ENCODE measurements at regions not wholly inside any gene's neighbourhood (a gene's known extent, or its start where the extent isn't known, plus 50 kb on each side); places are given as distances from the start of the nearest gene placed in this dataset.

GRCh38 chr20:57097245-57097915 lies 169.1 kb downstream of the BMP7 start:
- peaks cover 47% of the 10 kb centered on the region for H3K27me3 ChIP-seq (ENCODE audit: control insufficient read depth, low read length)
- no peaks in the 10 kb centered on the region for H3F3A ChIP-seq (ENCODE audit: control insufficient read depth, insufficient read depth)
- no peak overlapping the region for H3K4me3 ChIP-seq (ENCODE audit: low read length)
- no peaks in the 10 kb centered on the region for H3K79me2 ChIP-seq (ENCODE audit: control insufficient read depth, low read length)
- no peaks in the 10 kb centered on the region for H3K9me2 ChIP-seq (replicated peaks; ENCODE audit: control insufficient read depth, low read length)
- no peaks in the 10 kb centered on the region for H3K9me3 ChIP-seq (ENCODE audit: control insufficient read depth, insufficient read depth, low read length)
- peaks cover 2% of the 10 kb centered on the region for H3K4me1 ChIP-seq (ENCODE audit: control insufficient read depth, low read length)
- H4K20me1 ChIP-seq (ENCODE audit: control insufficient read depth, insufficient read depth, low read depth, low read length) = no peaks in the 10 kb centered on the region
- TF ChIP-seq EZH2phosphoT487 (IDR thresholded peaks at IDR 0.05; ENCODE audit: borderline replicate concordance, low read length) (no peak), CTCF (IDR thresholded peaks at IDR 0.05; ENCODE audit: low read depth, low read length, poor library complexity, severe bottlenecking) (no peak)
- H3K27ac ChIP-seq (ENCODE audit: low read depth, low read length) = no peak overlapping the region
- H3K36me3 ChIP-seq (ENCODE audit: control insufficient read depth, low read length) = no peaks in the 10 kb centered on the region
- no peak overlapping the region for H3K4me2 ChIP-seq (ENCODE audit: low read length)

- H3K36me3 ChIP-seq (ENCODE audit: control insufficient read depth, low read length) = no peaks in the 10 kb centered on the region
- peaks cover 56% of the 10 kb centered on the region for H3K27me3 ChIP-seq (ENCODE audit: control insufficient read depth, low read length)
- no peaks in the 10 kb centered on the region for H4K20me1 ChIP-seq (ENCODE audit: control insufficient read depth, insufficient read depth, low read depth, low read length)
- no peaks in the 10 kb centered on the region for H3K9me3 ChIP-seq (ENCODE audit: control insufficient read depth, insufficient read depth, low read length)
- H3K4me3 ChIP-seq (ENCODE audit: low read length) = no peak overlapping the region
- TF ChIP-seq EZH2phosphoT487 (IDR thresholded peaks at IDR 0.05; ENCODE audit: borderline replicate concordance, low read length) = no peak
- TF ChIP-seq CTCF (IDR thresholded peaks at IDR 0.05; ENCODE audit: low read depth, low read length, poor library complexity, severe bottlenecking) = no peak
- H3K4me2 ChIP-seq (ENCODE audit: low read length) = no peak overlapping the region
- H3F3A ChIP-seq (ENCODE audit: control insufficient read depth, insufficient read depth) = no peaks in the 10 kb centered on the region
- peaks cover 6% of the 10 kb centered on the region for H3K4me1 ChIP-seq (ENCODE audit: control insufficient read depth, low read length)
- no peaks in the 10 kb centered on the region for H3K79me2 ChIP-seq (ENCODE audit: control insufficient read depth, low read length)
- H3K9me2 ChIP-seq (replicated peaks; ENCODE audit: control insufficient read depth, low read length) = no peaks in the 10 kb centered on the region
- no peak overlapping the region for H3K27ac ChIP-seq (ENCODE audit: low read depth, low read length)
Observed at GRCh38 chr20:57102160-57102559, 164.3 kb downstream of the BMP7 start.

GRCh38 chr20:57102566-57102965 lies 163.9 kb downstream of the BMP7 start:
- Histone ChIP-seq H3K27ac (ENCODE audit: low read depth, low read length) (no peak overlapping the region), H4K20me1 (ENCODE audit: control insufficient read depth, insufficient read depth, low read depth, low read length) (no peaks in the 10 kb centered on the region), H3K4me3 (ENCODE audit: low read length) (no peak overlapping the region), H3F3A (ENCODE audit: control insufficient read depth, insufficient read depth) (no peaks in the 10 kb centered on the region), H3K9me3 (ENCODE audit: control insufficient read depth, insufficient read depth, low read length) (no peaks in the 10 kb centered on the region), H3K4me2 (ENCODE audit: low read length) (no peak overlapping the region), H3K79me2 (ENCODE audit: control insufficient read depth, low read length) (no peaks in the 10 kb centered on the region), H3K4me1 (ENCODE audit: control insufficient read depth, low read length) (peaks cover 6% of the 10 kb centered on the region), H3K27me3 (ENCODE audit: control insufficient read depth, low read length) (peaks cover 56% of the 10 kb centered on the region), H3K9me2 (replicated peaks; ENCODE audit: control insufficient read depth, low read length) (no peaks in the 10 kb centered on the region), H3K36me3 (ENCODE audit: control insufficient read depth, low read length) (no peaks in the 10 kb centered on the region)
- TF ChIP-seq EZH2phosphoT487 (IDR thresholded peaks at IDR 0.05; ENCODE audit: borderline replicate concordance, low read length) (no peak), CTCF (IDR thresholded peaks at IDR 0.05; ENCODE audit: low read depth, low read length, poor library complexity, severe bottlenecking) (no peak)
